ES-I3 (cell line): ENCODE measurements at regions not wholly inside any gene's neighbourhood (a gene's known extent, or its start where the extent isn't known, plus 50 kb on each side); places are given as distances from the start of the nearest gene placed in this dataset.

Source experiments
- H3K36me3 ChIP-seq: 2 replicates; pipeline ENCODE4 v1.6.1; 2013; ENCODE audit warnings: mild to moderate bottlenecking, low read length, control low read depth, moderate library complexity; ENCODE audit not compliant: insufficient read depth
- H3K4me1 ChIP-seq: 2 replicates; pipeline ENCODE4 v1.6.1; 2013; ENCODE audit warnings: mild to moderate bottlenecking, control low read depth, low read length; ENCODE audit not compliant: insufficient read depth
- H3K9ac ChIP-seq: 2 replicates; pipeline ENCODE4 v1.6.1; 2013; ENCODE audit warnings: low read depth, mild to moderate bottlenecking, low read length, moderate library complexity
- H3K9me3 ChIP-seq: 2 replicates; pipeline ENCODE4 v1.6.1; 2013; ENCODE audit warnings: mild to moderate bottlenecking, low read length, moderate library complexity; ENCODE audit not compliant: control insufficient read depth, insufficient read depth

GRCh38 chr7:130831322-130831721 is 97.3 kb upstream of the KLF14 start:
- no peak overlapping the region for H3K9ac ChIP-seq
- no peaks in the 10 kb centered on the region for H3K4me1 ChIP-seq
- no peaks in the 10 kb centered on the region for H3K36me3 ChIP-seq
- H3K9me3 ChIP-seq: 0 out of 2 replicates have a peak, but pooled peaks cover 3% of the 10 kb centered on the region

GRCh38 chr7:130831817-130832481 is 97.9 kb upstream of the KLF14 start:
- no peak overlapping the region for H3K9ac ChIP-seq
- 0 out of 2 replicates have a peak, but pooled peaks cover under 1% of the 10 kb centered on the region for H3K9me3 ChIP-seq

GRCh38 chr7:130838738-130839137 is 104.7 kb upstream of the KLF14 start:
- no peak overlapping the region for H3K9ac ChIP-seq
- no peaks in the 10 kb centered on the region for H3K4me1 ChIP-seq
- H3K9me3 ChIP-seq: no peaks in the 10 kb centered on the region
- H3K36me3 ChIP-seq: no peaks in the 10 kb centered on the region

More at GRCh38 chr7:130831817-130832481, 97.9 kb upstream of the KLF14 start:
- Histone ChIP-seq H3K4me1 (no peaks in the 10 kb centered on the region), H3K36me3 (no peaks in the 10 kb centered on the region)

GRCh38 chr7:130840599-130840998 is 106.6 kb upstream of the KLF14 start:
- H3K9ac ChIP-seq: no peak overlapping the region
- no peaks in the 10 kb centered on the region for H3K36me3 ChIP-seq
- H3K4me1 ChIP-seq: no peaks in the 10 kb centered on the region
- no peaks in the 10 kb centered on the region for H3K9me3 ChIP-seq

- H3K36me3 ChIP-seq: no peaks in the 10 kb centered on the region
- H3K9ac ChIP-seq: no peak overlapping the region
- H3K9me3 ChIP-seq: no peaks in the 10 kb centered on the region
- no peaks in the 10 kb centered on the region for H3K4me1 ChIP-seq
Observed at GRCh38 chr7:130841416-130841815, 107.4 kb upstream of the KLF14 start.

GRCh38 chr7:130843703-130844102 is 109.7 kb upstream of the KLF14 start:
- Histone ChIP-seq H3K4me1 (no peaks in the 10 kb centered on the region), H3K9ac (no peak overlapping the region), H3K36me3 (no peaks in the 10 kb centered on the region), H3K9me3 (no peaks in the 10 kb centered on the region)

GRCh38 chr7:130844811-130845580 is 111.0 kb upstream of the KLF14 start:
- no peaks in the 10 kb centered on the region for H3K4me1 ChIP-seq
- no peak overlapping the region for H3K9ac ChIP-seq
- no peaks in the 10 kb centered on the region for H3K9me3 ChIP-seq
- H3K36me3 ChIP-seq: no peaks in the 10 kb centered on the region

GRCh38 chr7:130845581-130846085 is 111.6 kb upstream of the KLF14 start:
- no peaks in the 10 kb centered on the region for H3K36me3 ChIP-seq
- H3K4me1 ChIP-seq: no peaks in the 10 kb centered on the region
- no peak overlapping the region for H3K9ac ChIP-seq
- H3K9me3 ChIP-seq: no peaks in the 10 kb centered on the region

GRCh38 chr7:130849604-130850003 is 115.6 kb upstream of the KLF14 start:
- no peaks in the 10 kb centered on the region for H3K36me3 ChIP-seq
- H3K9me3 ChIP-seq: no peaks in the 10 kb centered on the region
- 0 out of 2 replicates have a peak, but pooled peaks cover 7% of the 10 kb centered on the region for H3K4me1 ChIP-seq
- no peak overlapping the region for H3K9ac ChIP-seq

GRCh38 chr7:130850956-130851355 is 116.9 kb upstream of the KLF14 start:
- 0 out of 2 replicates have a peak, but pooled peaks cover 7% of the 10 kb centered on the region for H3K4me1 ChIP-seq
- H3K9ac ChIP-seq: no peak overlapping the region
- no peaks in the 10 kb centered on the region for H3K36me3 ChIP-seq
- no peaks in the 10 kb centered on the region for H3K9me3 ChIP-seq

GRCh38 chr7:130852867-130853266 is 118.9 kb upstream of the KLF14 start:
- no peak overlapping the region for H3K9ac ChIP-seq

GRCh38 chr7:130853503-130854279 is 119.7 kb upstream of the KLF14 start:
- no peaks in the 10 kb centered on the region for H3K36me3 ChIP-seq
- 0 out of 2 replicates have a peak, but pooled peaks cover 7% of the 10 kb centered on the region for H3K4me1 ChIP-seq
- peaks cover 3% of the 10 kb centered on the region; the same call in 1 of the 2 replicates for H3K9me3 ChIP-seq
- H3K9ac ChIP-seq: no peak overlapping the region

More at GRCh38 chr7:130852867-130853266, 118.9 kb upstream of the KLF14 start:
- Histone ChIP-seq H3K9me3 (peaks cover 3% of the 10 kb centered on the region; the same call in 1 of the 2 replicates), H3K4me1 (0 out of 2 replicates have a peak, but pooled peaks cover 7% of the 10 kb centered on the region), H3K36me3 (no peaks in the 10 kb centered on the region)

- H3K4me1 ChIP-seq: 0 out of 2 replicates have a peak, but pooled peaks cover 7% of the 10 kb centered on the region
- peaks cover 3% of the 10 kb centered on the region for H3K9me3 ChIP-seq
- no peaks in the 10 kb centered on the region for H3K36me3 ChIP-seq
- no peak overlapping the region for H3K9ac ChIP-seq
Observed at GRCh38 chr7:130854481-130854880, 120.5 kb upstream of the KLF14 start.

GRCh38 chr7:130856866-130857265 is 122.9 kb upstream of the KLF14 start:
- H3K4me1 ChIP-seq: 0 out of 2 replicates have a peak, but pooled peaks cover 7% of the 10 kb centered on the region
- peaks cover 3% of the 10 kb centered on the region for H3K9me3 ChIP-seq
- H3K9ac ChIP-seq: no peak overlapping the region
- H3K36me3 ChIP-seq: no peaks in the 10 kb centered on the region
